NK-92 treated with Interleukin-12 subunit alpha and Interleukin-12 subunit beta, amount 100 ng/mL, for 24 hours (cell line): ENCODE measurements at regions not wholly inside any gene's neighbourhood (a gene's known extent, or its start where the extent isn't known, plus 50 kb on each side); places are given as distances from the start of the nearest gene placed in this dataset.

Source experiments
- DNase-seq: peaks from one replicate; lab custom pipeline; 2025; lab: John Stamatoyannopoulos, UW

DNA sequence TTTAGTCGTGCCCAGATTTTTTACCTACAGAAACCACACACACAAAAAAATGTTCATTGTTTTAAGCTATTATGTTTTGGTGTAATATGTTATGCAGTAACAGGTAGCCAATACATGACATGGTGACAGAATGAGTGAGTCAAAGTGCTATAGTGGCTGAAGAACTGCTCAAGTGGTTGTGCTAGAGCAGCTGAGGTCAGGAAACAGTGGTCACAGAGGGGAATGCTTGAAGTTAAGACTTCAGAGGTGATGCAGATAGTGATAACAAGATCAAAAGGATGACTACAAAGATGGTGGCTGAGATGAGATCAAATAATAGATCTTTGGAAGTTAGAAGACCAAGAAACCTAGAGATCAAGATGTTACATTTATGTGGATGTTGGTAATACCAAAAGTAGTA, 174.3 kb downstream of the KCNE4 start:
- no peak for DNase-seq

DNA sequence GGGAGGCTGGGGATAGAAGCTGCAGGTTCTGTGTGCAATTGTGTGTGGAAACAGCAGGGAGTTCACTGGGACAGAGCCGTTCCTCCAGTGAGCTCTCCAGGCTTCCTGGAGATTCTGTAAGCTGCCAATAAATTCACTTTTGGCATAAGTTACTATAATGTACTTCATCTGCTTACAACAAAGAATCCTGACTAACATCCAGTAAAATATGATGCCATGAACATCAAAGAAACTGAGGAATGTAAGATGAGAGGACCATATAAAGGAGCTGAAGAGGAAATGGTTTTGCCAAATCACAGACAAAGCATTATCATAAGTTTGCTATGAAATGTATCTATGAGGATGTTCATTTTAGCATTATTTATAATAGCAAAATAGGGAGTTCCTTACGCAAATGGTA, 175.3 kb downstream of the KCNE4 start:
- DNase-seq = no peak

DNA sequence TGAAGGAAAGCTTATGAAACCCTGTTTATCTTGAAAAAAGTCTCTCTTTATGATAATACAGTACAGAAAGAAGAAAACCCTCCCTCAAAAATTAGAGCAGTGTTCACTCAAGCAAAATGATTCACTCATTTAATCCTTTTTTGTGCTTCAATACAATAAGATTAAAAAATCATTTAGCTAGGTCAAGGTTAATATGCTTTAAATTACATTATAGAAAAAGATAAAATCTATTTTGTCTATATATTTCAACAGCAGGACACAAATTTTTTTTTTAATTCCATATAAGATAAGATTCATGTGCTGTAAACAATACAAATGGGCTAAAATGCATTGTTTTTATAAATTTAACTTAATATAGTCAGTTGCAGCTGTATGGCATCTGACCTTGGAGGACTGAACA, 176.9 kb downstream of the KCNE4 start:
- no peak for DNase-seq

DNA sequence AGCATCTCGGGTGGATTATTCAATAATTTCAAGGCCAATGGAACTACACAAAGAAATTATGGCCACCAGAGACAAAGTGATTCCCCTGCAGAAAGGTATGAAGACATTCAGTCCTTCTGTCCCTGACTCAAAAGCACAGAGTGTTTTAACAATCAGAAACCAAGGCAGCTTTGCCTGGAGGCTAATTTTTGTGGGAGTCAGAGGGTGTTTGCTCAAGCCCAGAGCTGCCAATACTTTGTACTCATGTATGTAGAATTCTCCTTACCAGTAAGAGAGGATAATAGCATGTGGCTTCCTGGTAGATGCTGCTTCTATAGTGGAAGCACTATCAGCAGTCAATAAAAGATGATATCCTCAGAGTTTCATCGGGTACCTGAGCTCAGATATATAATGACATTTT, 178.4 kb downstream of the KCNE4 start:
- no peak for DNase-seq

DNA sequence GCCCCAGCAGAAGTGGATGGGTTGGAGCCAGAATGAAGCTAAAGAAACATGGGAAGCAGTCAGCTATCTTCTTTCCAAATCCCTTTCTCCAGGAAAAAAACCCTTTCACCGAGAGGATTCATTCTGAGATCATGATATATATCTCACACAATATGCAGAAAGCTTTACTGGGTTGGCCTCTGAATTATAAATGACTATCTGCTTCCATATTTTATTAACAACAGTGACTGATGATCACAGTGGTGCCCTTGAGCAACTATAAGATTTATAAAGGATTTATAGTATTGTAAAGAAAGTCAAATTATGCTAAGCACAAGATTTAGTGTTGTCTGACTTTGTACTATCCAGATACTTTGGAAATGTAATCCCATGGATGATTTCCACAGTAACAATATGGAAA, 180.3 kb downstream of the KCNE4 start:
- DNase-seq = no peak

DNA sequence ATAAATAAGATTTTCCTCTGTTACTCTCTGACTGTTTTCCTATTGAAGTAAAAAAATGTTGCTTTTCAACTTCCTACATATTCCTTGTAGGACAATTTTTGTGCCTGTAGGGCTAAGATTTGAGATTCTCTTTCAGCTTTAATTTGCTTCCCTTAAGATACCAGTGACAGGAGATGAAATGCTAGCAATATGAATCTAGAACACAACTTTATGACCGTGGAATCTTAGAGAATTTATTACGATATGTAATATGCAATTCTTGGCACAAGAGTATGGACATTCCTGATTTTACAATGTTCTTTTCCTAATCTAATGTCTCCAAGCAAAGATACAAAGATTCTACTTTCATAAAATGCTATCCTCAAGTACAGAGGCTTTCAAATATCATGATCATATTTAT, 180.9 kb downstream of the KCNE4 start:
- DNase-seq = no peak

DNA sequence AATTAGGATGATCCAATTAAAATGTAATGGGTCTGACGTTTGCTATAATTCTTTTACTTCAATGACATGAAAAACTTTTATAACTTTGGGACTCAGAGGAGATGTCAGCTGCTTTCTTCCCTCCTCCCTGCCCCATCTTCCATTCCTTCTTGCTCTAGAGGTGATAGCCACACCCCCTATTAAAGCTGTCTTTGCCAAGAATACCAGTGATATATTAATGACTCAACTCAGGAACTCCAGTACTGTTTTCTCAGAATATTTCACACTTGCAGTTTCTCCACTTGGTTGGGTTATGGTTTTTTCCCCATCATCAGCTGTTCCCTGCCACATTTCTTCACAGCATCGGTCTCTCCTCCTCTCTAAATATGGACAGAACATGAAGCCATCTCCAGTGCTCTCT, 184.0 kb downstream of the KCNE4 start:
- DNase-seq = no peak

DNA sequence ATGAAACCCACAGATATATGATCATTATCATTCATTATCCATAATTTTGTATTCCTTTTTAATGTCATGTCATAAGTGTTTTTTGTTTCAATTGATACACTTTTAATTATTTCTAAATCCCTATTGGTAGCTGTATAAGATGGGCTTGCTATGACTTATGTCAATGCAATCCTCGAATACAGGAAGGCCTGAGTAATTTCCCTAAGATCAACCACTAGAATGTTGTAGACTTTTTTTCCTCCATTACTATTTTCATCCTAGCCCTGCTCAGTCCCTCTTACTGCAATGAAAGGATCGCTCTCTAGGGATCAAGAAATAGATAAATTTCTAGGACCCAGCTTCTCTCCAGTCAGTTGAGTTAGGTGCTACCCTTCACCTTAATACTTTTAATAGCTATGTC, 186.3 kb downstream of the KCNE4 start:
- DNase-seq = no peak

DNA sequence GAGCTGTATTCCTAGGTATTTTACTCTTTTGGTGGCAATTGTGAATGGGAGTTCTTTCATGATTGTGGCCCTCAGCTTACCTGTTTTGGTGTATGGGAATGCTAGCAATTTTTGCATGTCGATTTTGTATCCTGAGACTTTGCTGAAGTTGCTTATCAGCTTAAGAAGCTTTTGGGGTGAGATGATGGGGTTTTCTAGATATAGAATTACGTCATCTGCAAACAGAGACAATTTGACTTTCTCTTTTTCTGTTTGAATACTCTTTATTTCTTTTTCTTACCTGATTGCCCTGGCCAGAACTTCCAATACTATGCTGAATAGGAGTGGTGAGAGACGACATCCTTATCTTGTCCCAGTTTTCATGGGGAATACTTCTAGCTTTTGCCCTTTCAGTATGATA, 191.2 kb downstream of the KCNE4 start:
- no peak for DNase-seq

DNA sequence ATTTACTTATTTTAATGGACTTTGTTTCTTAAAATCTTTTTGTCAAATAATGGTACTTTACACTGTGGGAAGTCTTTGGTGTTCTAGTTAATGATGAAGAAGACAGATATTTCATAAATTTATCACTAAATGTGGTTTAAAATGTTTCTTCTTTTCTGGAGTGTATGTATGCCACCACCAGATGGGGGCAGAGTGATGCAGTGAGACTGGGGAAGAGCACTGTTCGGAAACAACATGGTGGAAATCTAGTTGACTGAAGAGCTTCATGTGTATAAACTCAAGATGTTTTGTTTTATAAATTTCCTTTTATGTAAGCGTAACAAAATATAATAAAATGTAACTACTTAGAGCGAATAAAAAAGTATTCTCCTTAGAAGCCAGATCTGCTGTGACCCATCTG, 195.1 kb downstream of the KCNE4 start:
- DNase-seq = no peak

DNA sequence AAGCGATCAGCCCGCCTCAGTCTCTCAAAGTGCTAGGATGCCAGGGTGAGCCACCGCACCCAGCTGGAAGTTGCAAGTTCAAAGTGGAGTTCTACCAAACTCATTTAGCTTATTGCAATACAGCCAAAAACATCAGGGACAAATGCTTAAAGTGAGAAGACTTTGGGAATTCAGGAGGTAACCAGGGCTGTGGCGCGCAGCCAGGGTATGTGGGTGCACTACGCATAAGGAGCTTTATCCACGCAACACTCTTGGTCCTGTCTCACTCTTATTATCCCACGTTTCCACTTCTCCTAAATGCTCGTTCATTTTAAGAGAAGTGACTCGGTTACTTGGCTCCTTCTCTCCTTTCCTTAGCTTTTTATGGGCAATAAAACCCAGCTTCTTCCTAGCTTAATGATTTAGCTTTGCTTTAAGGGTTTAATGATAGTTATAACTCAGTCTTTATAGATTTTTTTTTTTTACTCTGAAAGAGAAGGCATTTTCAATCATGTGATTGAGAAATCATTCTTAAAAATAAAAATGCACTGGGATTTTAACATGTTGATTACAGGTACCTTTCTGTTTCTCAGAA, 199.8 kb downstream of the KCNE4 start:
- DNase-seq = no peak

DNA sequence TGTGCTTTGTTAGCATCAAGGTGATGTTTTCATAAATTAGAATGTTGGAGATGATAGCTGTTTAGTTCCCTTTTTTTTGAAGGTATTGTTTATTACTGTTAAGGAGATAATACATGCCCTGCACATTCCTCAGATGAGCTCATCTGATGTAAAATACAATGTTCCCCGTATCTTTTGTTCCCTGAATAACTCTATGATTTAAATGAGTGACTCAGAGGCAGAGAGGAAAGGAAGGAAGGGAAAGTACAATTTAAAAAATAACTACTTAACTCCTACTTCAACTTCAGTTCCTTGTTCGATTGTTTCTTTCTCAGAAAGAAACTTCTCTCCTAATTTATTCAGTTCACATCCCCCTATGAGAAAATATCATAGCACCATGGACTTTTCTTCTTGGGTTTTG, 208.7 kb downstream of the KCNE4 start:
- DNase-seq = no peak

DNA sequence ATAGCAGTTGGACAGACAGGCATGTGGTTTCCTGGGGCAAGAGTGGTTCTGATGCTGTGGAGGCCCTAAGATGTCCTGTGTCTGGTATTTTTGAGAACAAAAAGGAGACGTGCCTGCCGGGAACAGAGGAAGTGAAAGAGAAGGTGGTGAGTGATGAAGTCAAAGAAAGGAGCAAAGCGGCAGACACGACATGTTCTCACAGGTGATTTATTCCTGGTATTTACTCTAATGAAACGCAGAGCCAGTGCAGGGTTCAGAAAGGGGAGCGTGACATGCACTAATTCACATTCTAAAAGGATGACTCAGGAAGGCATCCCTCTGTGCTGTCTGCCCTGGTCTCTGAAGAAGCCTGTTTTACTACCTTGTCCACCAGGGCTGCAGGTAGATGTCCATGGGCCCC, 211.0 kb downstream of the KCNE4 start:
- no peak for DNase-seq

DNA sequence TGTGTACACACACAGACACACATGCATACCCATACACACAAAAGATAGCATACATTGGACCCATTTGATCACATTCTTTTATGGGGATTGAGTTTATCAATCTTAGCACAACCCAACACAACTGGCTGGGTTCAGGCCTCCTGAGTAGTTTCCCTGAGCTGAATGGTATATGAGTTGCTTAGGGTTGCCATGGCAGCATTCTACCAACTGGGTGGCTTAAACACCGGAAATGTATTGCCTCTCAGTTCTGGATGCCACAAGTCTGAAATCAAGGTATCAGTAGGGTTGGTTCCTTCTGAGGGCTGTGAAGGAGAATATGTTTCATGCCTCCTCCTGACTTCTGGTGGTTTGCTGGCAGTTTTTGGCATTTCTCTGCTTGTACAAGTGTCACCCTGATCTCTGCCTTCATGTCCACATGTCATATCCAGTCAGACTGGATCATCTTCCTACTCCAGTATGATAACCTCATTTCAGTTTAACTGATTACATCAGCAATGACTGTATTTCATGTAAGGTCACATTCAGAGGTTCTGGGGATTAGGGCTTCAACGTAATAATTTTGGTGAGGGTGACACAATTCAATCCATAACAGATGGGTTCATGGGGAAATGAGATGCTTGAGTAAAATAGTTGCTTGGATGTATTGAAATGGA, 212.7 kb downstream of the KCNE4 start:
- no peak for DNase-seq

DNA sequence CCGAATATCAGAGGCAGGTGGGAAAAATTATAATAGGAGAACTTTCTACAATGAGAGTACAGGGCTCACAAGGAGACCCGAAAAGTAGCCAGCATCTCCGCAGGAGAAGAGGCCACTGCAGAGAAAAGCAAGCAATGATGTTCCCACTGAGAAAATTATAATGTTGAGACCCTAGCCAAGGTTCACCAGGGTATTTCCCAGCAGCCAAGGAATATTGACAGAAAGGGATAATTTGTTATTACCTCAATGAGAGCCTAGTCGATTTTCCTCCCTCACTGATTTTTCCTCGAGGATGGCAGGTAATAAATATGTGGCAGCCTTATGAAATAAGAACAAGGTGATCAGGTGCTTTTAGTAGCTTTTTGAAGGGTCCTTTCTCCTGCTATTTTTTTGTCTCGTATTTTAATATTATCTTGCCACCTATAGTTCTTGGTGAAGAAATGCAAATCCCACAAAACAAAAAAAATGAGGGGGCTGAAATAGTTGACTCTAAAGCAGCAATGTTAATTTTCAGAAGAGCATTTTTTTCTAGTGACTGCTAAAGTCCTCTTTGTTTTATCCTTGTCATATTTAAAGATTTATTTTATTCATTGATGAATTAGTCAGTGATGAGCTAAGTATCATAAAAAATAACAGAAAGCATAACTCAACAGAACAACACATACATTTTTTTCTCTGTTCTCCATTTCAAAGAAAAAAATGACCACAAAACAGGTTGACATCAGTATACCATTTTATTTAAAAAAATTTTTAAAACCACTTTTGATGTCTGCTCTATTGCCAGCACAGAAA, 215.4 kb downstream of the KCNE4 start:
- no peak for DNase-seq

DNA sequence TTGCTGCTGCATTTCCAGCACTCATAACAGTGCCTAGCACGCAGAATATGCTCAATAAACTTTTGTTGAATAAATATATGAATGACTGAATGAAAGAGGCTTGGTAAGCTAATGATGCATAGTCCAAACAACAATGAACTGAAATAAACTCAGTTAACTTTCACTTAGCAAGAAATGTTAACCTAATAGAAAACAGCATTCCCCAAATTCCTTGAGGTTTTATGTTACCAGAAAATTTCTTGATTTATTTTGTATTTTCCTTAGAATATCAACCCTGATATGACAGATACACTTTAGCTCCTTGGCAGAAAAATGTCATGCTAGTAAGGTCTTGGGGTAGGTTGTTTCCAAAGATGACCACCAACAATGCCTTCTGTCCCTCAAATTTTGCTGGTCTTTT, 217.4 kb downstream of the KCNE4 start:
- DNase-seq = no peak

DNA sequence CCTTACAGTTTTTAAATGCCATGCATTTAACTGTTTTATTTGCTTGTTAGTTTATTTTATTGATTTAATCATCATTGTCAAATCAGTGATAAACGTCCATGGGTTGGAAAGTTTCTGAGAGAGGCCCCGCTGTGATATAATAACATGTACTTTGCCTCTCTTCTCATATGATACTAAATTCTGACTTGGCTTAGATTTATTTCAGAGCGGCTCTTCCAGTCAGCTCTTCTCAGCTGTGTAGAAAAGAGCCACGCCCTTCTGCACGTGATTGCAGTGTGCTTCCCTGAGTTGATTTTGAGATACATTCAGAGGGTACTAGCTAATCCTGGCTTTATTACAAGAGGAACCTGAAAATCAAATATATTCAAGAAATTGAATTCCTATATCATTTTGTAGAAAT, 218.6 kb downstream of the KCNE4 start:
- no peak for DNase-seq

DNA sequence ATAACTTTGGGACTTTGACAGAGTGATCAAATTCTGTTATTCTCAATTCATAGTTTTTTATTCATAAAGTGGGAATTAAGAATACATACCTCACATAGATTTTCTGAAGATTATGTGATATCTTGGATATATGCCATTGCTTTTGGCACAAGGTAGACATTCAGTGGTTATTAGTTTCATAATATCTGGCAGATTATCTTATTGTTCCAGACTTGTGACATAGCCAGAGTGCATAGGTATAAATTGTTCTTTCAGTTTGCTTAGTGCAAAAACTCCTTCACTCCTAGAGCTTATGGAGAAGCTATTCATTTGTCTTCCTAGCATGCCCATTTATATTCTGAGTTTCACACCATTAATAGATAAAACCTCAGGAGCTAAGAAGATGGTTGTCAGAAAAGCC, 222.0 kb downstream of the KCNE4 start:
- no peak for DNase-seq

DNA sequence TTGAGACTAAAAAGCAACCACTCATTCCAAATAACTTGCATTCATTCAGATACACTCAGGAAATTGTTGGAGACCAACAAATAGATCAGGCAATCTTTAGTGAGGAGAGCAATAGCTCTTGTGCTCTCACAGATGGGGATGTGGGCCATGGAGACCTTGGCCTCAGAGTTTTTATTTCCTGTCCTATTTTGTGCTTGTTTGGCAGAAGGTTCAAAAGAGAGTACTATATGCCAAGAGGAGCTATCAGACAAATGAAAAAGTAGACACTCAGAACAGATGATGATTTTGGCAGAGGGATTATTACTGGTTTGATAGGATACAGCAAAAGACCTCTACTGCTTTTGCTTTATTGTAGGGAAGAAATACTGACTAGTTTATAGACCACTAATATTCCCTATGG, 230.2 kb downstream of the KCNE4 start:
- no peak for DNase-seq

DNA sequence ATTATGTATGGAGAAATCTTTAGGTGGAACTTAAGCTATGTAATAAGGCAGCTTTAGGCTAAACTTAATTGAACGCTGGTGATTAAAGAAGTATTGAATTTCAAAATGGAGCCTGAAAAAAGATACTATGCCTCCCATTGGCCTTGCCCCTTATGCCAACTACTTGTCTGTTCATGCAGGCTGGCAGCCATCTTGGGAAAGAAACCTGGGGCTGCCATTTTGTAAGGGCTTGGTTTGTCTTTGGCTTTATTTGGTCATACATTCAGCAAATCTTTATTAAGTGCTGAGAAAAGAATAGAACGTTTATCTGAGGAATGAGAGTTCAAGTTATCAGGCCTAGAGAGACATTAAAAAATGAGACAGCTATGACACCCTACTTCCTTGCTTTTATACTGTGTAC, 231.3 kb downstream of the KCNE4 start:
- no peak for DNase-seq

DNA sequence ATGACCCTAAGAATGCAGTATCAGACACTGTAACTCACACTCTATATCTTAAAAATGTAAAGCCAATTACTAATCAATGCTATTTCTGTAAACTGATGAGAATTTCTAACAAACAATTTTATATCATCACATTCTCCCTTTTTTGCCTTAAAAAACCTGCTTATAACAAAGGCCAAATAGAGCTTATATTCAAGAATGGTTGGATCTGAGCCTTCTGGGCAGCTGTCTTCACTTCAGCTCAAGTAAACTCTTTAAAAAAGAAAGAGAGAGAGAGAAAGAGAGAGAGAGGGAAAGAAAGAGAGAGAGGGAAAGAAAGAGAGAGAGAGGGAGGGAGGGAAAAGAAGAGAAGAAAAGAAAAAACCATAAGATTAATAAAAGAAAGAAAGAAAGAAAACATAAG, 231.8 kb downstream of the KCNE4 start:
- DNase-seq = no peak

DNA sequence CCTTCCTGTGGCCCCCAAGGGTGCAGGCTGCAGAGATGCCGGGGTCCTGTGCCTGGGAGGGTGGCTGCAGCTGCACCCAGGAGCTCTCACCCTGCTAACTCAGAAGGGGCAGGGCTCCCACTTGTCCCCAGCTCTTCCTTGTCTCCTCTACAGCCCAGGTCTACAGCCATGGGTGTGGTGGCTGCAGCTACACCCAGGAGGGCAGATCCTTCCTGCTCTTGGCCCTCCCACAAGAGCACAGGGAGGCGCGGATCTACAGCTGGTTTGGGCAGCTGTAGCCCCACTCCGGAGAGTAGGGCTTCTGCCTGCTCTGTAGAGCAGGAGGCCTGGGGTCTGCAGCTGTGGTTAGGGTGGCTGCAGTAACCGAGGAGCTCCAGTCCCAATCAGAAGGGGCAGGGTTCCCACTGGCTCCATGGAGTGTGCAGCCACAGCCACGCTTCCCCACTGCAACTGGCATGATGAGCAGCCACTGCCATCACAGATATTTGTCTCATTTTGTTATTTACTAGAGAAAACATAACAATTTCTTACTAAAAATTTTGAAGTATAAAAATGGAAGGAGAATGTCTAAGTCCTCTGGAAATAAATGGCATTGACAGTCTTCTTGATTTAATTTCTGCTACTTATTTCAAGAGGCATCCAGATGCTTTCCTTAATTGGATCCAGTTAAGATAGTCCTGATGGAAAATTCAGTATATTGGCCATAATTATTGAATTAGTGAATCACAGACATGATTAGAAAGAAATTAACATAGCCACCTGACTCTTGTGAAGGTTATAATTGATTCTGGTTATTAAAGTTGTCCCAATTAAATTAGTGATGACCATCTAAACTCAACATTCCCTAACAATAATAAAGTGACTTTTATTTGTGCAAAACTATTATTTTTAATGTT, 233.6 kb downstream of the KCNE4 start:
- no peak for DNase-seq

DNA sequence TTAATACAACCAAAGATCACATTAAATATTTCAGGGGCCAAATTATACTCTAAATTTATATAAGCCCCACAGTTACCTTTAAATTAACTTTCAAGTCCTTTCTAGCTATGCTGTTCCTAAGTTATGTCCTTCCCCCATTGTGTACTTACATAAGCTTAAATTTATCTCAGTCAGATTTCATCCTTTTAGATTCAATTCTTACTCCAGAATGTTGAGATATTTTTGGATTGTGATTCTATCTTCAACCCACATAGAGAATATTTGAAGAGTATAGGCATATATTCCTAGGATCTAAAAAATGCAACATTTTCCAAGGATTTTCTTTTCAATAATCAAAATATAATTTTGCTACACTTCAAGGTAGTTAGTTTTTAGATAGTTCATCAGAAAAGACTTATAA, 242.8 kb downstream of the KCNE4 start:
- no peak for DNase-seq
